ENCODE measurements at regions not wholly inside any gene's neighbourhood (a gene's known extent, or its start where the extent isn't known, plus 50 kb on each side); places are given as distances from the start of the nearest gene placed in this dataset.

GRCh38 chr13:81304121-81304659 is 963.3 kb upstream of the SPRY2 start:
- no peak for TF ChIP-seq CTCF (IDR thresholded peaks at IDR 0.05)
- TF ChIP-seq EP300 (IDR thresholded peaks at IDR 0.05), result no peak
- no peak for TF ChIP-seq POLR2A (IDR thresholded peaks at IDR 0.05)

All from gastroesophageal sphincter (tissue), 3 donors.